ENCODE measurements at regions not wholly inside any gene's neighbourhood (a gene's known extent, or its start where the extent isn't known, plus 50 kb on each side); places are given as distances from the start of the nearest gene placed in this dataset.

DNA sequence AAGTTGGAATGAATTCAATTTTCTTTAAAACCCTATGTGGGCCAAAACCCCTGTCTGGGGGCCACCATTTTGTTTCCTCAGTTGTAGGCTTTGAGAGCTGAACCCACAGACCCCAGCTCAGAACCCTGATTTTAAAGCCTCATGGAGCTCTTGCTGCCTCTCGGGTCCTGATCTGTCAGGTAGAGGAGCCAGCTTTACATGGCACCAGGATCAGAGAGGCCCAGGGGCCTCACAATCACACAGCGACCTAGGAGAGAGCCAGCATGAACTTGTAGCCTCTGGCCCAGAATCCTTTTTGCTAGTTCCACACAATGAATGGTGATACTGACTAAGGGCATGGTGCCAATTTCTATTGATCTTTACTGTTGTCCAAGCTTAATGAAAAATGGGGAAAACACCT lies 84.3 kb upstream of the SORCS3 start:
- H3K27me3 ChIP-seq: no peaks in the 10 kb centered on the region
- H3K9me3 ChIP-seq: no peaks in the 10 kb centered on the region
- no peak overlapping the region for H3K4me3 ChIP-seq
- H3K4me1 ChIP-seq: no peaks in the 10 kb centered on the region
- no peak for DNase-seq (ENCODE audit: low spot score in 2 of 2)
- no peak overlapping the region for H3K27ac ChIP-seq
- no peaks in the 10 kb centered on the region for H3K36me3 ChIP-seq
- TF ChIP-seq, protein P1, sequence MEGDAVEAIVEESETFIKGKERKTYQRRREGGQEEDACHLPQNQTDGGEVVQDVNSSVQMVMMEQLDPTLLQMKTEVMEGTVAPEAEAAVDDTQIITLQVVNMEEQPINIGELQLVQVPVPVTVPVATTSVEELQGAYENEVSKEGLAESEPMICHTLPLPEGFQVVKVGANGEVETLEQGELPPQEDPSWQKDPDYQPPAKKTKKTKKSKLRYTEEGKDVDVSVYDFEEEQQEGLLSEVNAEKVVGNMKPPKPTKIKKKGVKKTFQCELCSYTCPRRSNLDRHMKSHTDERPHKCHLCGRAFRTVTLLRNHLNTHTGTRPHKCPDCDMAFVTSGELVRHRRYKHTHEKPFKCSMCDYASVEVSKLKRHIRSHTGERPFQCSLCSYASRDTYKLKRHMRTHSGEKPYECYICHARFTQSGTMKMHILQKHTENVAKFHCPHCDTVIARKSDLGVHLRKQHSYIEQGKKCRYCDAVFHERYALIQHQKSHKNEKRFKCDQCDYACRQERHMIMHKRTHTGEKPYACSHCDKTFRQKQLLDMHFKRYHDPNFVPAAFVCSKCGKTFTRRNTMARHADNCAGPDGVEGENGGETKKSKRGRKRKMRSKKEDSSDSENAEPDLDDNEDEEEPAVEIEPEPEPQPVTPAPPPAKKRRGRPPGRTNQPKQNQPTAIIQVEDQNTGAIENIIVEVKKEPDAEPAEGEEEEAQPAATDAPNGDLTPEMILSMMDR (IDR thresholded peaks at IDR 0.05): no peak
- intact Hi-C loops (cut with DNase I): no loop called here

DNA sequence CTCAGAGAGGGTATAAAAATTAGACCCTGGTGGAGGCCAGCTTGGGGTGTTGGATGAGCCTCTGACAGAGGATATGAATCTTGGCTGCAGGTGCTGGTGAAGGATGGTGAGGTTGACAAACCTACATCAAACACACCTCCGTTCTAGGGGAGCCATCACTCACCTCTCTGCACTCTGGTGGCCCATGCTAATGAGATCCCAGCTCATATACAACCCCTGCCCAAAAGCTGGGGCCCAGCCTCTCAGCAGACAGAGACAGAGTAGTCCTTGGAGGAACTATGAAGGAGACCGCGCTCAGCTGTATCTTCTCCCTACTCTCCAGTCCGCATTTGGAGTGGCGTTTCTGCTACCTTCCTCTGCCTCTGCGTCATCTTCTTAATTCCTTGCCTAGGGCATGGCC lies 83.1 kb upstream of the SORCS3 start:
- DNase-seq (ENCODE audit: low spot score in 2 of 2): no peak
- Histone ChIP-seq H3K4me1 (no peaks in the 10 kb centered on the region), H3K9me3 (no peaks in the 10 kb centered on the region), H3K27me3 (no peaks in the 10 kb centered on the region), H3K4me3 (no peak overlapping the region), H3K27ac (no peak overlapping the region), H3K36me3 (no peaks in the 10 kb centered on the region)
- TF ChIP-seq, protein P1 (IDR thresholded peaks at IDR 0.05): no peak
- intact Hi-C loops (cut with DNase I): no loop called here

DNA sequence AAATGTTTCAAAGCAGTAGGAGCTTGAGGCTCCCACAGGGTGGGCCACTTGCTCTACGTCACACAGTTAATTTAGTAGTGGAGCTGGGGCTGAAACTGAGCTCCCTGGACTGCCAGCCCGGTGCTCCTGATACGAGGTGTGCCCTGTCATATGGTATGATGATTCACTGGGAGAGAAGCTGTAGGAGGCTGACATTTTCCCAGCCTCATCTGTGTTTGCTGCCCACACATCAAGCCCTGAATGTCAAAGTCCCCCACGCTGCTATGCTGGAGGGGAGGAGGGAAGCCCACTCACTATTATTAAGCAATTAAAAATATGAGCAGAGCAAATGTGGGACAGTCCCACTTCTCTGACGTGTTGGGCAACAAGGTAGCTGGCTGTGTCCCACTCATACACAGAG lies 81.2 kb upstream of the SORCS3 start:
- DNase-seq (ENCODE audit: low spot score in 2 of 2): no peak
- H3K4me1 ChIP-seq: no peaks in the 10 kb centered on the region
- H3K9me3 ChIP-seq: no peaks in the 10 kb centered on the region
- H3K36me3 ChIP-seq: no peaks in the 10 kb centered on the region
- no peak overlapping the region for H3K4me3 ChIP-seq
- H3K27me3 ChIP-seq: no peaks in the 10 kb centered on the region
- intact Hi-C loops (cut with DNase I): no loop called here
- H3K27ac ChIP-seq: no peak overlapping the region
- TF ChIP-seq, protein P1 (IDR thresholded peaks at IDR 0.05): no peak

DNA sequence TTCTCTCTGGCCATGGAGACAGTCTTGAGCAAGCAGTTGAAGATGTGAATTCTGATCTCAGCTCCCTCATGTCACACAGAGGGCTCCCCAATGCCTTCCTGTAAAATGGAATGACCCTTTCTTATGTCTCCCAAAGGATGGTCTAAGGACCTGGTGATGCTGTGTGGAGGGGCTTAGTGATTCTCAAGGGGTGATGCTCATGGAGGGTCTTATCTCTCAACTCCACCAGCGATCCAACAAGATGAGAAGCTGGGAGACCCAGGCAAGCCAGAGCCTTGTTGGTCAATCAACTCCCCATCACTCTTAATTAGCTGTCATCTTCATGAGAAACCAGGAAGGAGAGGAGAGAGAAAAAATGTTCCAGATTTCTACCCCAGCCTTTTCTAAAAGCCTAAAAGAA lies 78.0 kb upstream of the SORCS3 start:
- Histone ChIP-seq H3K27ac (no peak overlapping the region), H3K36me3 (no peaks in the 10 kb centered on the region), H3K27me3 (no peaks in the 10 kb centered on the region), H3K4me1 (no peaks in the 10 kb centered on the region), H3K4me3 (no peak overlapping the region), H3K9me3 (peaks cover 0 to 12% of the 10 kb centered on the region in 2 donors)
- intact Hi-C loops (cut with DNase I): no loop called here
- DNase-seq (ENCODE audit: low spot score in 2 of 2): no peak
- TF ChIP-seq, protein P1 (IDR thresholded peaks at IDR 0.05): no peak

DNA sequence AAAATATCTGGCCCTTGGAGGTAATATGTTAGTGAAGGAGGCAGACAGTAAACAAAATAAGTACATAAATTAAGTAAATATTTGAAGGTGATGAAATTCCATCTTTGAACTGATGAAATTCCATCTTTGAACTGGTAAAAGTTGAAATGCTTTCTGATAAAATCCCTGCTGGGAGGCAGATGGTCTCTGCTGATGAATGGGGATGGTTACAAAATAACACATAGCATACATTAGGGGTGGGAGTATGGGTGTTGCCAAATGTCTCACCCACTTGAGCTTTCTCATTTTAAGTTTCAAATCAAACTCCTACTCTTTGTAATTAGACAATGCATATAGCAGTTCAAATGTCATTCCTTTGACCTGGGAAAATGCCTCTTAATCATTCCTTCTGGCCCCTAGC lies 77.5 kb upstream of the SORCS3 start:
- H3K27ac ChIP-seq: no peak overlapping the region
- intact Hi-C loops (cut with DNase I): no loop called here
- H3K4me1 ChIP-seq: no peaks in the 10 kb centered on the region
- H3K4me3 ChIP-seq: no peak overlapping the region
- TF ChIP-seq, protein P1 (IDR thresholded peaks at IDR 0.05): no peak
- H3K9me3 ChIP-seq: peaks cover 0 to 12% of the 10 kb centered on the region in 2 donors
- H3K27me3 ChIP-seq: no peaks in the 10 kb centered on the region
- H3K36me3 ChIP-seq: no peaks in the 10 kb centered on the region
- no peak for DNase-seq (ENCODE audit: low spot score in 2 of 2)

DNA sequence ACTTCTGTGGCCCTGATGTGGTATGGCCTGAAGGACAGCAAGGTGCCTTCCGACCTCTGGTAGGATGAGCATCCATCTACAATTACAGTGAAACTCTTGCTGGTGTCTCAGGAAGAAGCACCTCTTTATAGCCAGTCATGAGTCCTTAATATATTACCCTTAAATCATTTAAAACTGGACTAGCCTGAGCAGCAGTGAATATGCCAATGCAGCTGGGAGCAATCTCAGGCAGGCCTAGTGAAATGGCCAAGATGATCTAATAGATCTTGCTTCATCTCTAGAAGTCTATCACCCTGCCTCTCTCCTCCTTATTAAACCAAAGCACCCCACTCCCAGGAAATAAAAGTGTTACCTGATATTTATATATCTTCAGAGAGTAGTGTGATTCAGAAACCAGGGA lies 66.7 kb upstream of the SORCS3 start:
- DNase-seq (ENCODE audit: low spot score in 2 of 2): no peak
- TF ChIP-seq, protein P1 (IDR thresholded peaks at IDR 0.05): no peak
- Histone ChIP-seq H3K27me3 (no peaks in the 10 kb centered on the region), H3K36me3 (no peaks in the 10 kb centered on the region), H3K4me1 (no peaks in the 10 kb centered on the region), H3K27ac (no peak overlapping the region), H3K9me3 (peaks cover 0 to 21% of the 10 kb centered on the region in 2 donors), H3K4me3 (no peak overlapping the region)
- intact Hi-C loops (cut with DNase I): no loop called here
